Dedifferentiated amniotic fluid mesenchymal stem cell (primary cell): ENCODE measurements at regions not wholly inside any gene's neighbourhood (a gene's known extent, or its start where the extent isn't known, plus 50 kb on each side); places are given as distances from the start of the nearest gene placed in this dataset.
"Not testable (repeated sequence)": the region's sequence is repeated elsewhere in the genome, so short reads cannot be mapped to it uniquely, and the experiment has no call there.

Experiments
- DNase-seq: peaks from one replicate; pipeline ENCODE4 v3.0.0-alpha.2; 2016; ENCODE audit errors: extremely low spot score

DNA sequence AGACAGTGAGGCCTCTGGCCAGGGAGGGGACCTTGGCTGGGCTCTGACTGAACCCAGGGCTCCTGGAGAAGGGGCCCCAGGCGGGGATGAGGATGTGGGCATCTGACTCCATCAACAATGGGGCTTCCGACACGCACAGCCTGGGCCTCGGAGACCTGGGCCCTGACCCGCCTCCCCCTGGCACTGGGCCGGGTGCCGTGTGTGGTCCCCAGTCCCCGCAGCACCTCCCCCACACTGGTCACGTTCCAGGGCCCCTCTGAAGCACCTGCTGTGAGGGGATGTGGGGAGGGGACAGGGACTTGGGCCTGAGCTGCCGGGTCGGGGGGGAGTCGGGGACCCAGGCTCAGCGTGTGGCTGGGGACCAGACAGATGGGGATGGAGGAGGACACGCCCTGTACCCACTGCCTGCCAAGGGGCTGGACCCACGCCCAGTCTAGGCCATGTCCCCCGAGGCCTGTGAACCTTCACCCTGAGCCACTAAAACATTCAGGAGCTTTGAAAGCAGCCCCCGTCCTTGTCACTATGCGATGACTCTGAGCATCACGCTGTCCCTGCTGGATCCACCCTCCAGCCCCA lies 165.8 kb downstream of the TMEM121 start:
- not testable (repeated sequence) for DNase-seq

DNA sequence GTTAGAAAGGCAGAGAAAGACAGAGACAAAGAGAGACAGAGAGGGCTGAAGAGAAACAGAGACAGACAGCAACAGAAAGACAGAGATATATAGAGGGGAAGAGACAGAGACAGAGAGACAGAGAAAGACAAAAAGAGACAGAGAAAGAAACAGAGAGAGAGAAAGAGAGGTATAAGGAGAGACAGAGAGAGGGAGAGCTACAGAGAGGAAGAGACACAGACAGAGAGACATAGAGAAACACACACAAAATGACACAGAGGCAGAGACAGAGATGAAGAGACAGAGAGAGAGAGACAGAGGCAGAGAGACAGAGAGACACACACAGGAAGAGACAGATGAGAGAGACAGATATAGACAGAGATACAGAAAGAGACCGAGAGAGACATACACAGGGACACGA lies 168.6 kb downstream of the TMEM121 start:
- DNase-seq, result no peak

DNA sequence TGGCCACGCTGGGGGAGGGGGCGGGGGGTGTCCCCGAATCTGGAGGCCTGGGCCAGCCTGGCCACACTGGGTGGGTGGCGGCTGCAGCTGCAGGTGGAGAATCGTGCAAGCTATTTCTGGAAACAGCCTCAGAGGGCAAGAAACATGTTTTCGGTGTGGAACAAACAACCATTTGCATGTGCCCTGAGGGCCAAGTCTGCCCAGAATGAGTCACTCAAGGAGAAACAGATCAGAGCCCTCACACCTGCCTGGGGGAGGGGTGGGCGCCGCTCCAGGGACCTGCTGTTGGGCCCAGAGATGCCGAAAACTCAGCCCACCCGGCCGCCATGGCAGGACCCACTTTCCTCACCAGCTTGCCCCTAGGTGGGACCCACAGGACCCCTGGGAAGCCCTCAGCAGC lies 170.0 kb downstream of the TMEM121 start:
- DNase-seq, result not testable (repeated sequence)

GRCh38 chr14:105697414-105697813 lies 171.0 kb downstream of the TMEM121 start:
- not testable (repeated sequence) for DNase-seq

DNA sequence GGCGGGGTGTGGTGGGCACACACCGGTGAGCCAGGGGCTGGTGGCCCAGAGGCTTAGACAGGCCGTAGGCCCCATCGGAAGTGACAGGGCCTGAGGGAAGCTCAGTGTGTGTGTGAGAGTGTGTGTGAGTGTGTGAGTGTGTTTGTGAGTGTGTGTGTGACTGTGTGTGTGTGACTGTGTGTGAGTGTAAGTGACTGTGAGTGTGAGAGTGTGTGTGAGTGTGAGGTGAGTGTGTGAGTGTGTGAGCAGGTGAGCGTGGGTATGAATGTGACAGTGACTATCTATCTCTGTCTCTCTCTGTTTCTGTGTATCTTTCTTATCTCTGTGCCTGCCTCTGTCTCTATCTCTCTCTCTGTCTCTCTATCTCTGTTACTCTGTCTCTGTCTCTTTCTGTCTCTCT lies 171.6 kb downstream of the TMEM121 start:
- not testable (repeated sequence) for DNase-seq

DNA sequence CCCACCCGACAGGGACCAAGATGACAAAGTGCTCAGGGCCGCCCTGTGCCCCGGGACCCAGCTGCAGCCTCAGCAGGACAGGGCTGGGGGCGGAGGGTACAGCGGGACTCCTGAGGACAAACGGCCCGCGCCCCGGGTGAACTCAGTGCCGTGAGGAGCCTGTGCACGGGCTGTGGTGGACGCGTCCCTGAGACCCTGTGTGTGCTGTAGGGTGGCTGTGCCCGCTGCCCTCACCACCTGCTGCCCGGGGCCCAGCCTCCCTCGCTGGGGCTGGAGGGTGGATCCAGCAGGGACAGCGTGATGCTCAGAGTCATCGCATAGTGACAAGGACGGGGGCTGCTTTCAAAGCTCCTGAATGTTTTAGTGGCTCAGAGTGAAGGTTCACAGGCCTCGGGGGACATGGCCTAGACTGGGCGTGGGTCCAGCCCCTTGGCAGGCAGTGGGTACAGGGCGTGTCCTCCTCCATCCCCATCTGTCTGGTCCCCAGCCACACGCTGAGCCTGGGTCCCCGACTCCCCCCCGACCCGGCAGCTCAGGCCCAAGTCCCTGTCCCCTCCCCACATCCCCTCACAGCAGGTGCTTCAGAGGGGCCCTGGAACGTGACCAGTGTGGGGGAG lies 172.7 kb downstream of the TMEM121 start:
- DNase-seq, result not testable (repeated sequence)

DNA sequence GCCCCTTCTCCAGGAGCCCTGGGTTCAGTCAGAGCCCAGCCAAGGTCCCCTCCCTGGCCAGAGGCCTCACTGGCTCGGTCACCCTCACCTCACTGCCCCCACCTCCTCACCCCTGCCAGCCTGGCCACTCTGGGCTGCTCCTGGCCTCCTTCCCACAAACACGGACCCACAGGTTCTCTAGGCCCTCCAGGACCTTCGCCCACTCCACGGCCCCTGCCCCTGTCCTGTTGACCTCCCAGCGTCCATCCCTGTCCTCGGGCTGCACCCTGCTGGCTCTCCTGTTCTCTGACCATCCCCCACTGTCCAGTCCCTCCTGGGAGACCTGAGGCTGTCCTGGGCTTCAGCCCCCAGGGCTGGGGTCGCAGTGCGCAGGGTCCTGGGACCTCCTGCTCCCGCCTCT lies 173.3 kb downstream of the TMEM121 start:
- DNase-seq, result not testable (repeated sequence)

GRCh38 chr14:105700146-105700545 lies 173.8 kb downstream of the TMEM121 start:
- not testable (repeated sequence) for DNase-seq

DNA sequence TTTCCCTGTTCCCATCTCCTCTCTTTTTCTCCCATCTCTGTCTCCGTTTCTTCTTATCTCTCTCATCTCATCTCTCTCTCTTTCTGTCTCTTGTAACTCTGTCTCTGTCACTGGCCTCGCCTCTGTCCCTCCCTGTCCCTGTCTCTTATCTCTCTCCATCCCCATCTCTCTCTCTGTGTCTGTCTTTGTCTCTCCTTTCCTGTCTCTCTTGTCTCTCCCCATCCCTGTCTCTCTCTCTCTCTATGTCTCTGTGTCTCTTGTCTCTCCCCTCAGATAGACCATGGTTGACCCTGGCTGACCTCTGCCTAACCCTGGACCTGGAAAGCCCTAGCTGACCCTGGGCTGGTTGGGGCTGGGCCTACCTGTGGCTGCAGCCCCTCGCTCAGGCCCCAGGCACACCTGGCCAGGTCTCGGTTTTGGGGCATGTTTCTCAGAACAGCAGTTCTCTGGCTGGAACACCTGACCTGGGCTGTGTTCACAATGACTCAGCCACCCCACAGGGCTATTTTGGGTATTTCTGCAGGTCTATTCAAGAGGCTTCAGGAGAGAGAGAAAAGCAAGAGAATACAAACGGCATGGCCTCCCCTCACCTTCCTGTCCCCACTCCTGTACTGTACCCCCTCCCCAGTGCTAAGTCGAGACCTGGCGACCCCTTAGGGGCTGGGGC lies 174.4 kb downstream of the TMEM121 start:
- no peak for DNase-seq

DNA sequence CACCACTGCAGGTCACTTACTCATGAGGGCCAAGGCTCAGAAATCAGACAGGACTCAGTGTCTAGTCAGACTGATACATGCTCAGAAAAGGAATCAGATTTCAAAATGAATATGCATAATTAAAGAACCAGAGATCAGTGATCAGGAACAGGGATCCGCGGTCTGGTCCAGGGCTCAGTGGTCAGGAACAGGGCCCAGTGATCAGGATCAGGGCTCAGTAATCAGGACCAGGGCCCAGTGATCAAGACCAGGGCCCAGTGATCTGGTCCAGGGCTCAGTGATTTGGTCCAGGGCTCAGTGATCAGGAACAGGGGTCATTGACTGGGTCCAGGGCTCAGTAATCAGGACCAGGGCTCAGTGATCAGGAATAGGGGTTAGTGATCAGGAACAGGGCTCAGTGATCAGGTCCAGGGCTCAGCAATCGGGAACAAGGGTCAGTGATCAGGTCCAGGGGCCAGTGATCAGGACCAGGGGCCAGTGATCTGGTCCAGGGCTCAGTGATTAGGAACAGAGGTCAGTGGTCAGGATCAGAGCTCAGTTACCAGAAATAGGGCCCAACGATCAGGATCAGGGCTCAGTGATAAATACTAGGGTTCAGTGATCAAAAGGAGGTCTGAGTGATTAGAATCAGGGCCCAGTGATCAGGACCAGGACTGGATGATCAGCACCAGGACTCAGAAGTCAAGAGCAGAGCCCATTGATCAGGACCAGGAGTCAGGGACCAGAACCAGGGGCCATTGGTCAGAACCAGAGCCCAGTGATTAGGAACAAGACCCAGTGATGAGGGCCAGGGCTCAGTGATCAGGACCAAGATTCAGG lies 175.3 kb downstream of the TMEM121 start:
- no peak for DNase-seq

DNA sequence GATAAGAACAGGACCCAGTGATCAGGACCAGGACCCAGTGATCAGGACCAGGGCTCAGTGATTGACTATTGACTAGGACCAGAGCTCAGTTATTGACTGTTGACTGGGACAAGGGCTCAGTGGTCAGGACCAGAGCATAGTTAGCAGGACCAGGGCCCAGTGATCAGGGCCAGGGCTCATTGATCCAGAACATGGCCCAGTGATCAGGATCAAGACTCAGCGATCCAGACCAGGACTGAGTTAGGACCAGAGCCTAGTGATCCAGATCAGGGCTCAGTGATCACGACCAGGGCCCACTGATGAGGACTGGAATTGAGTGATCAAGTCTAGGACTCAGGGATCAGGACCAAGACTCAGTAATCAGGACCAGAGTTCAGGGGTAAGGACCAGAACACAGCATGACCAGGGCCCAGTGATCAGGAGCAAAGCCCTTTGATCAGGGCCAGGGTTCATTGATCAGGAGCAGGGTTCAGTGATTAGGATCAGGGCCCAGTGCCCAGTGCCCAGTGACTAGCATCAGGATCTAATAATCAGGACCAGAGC lies 176.0 kb downstream of the TMEM121 start:
- DNase-seq, result no peak

DNA sequence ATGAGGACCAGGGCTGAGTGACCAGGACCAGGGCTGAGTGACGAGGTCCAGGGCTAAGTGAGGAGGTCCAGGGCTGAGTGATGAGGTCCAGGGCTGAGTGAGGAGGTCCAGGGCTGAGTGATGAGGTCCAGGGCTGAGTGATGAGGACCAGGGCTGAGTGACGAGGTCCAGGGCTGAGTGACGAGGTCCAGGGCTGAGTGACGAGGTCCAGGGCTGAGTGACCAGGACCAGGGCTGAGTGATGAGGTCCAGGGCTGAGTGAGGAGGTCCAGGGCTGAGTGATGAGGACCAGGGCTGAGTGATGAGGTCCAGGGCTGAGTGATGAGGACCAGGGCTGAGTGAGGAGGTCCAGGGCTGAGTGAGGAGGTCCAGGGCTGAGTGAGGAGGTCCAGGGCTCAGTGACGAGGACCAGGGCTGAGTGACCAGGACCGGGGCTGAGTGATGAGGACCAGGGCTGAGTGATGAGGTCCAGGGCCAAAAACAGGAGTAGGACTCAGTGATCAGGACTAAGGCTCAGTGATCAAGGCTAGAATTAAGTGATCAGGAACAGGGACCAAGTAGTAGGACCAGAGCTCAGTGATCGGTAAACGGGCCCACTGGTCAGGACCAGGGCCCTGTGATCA lies 176.8 kb downstream of the TMEM121 start:
- not testable (repeated sequence) for DNase-seq

GRCh38 chr14:105704091-105704490 lies 177.7 kb downstream of the TMEM121 start:
- not testable (repeated sequence) for DNase-seq

- DNase-seq, result not testable (repeated sequence)
Observed at GRCh38 chr14:105704492-105704891, 178.1 kb downstream of the TMEM121 start.

DNA sequence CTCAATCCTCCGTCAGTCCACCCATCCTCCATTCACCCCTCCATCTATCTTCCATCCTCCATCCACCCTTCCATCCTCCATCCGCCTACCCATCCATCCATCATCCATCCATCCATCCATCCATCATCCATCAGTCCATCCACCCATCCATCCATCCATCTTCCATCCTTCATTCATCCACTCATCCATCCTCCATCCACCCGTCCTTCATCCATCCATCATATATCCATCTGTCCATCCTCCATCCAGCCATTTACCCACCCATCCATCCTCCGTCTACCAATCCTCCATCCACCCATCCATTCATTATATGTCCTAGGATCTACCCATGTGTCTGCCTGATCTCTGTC lies 179.1 kb downstream of the TMEM121 start:
- not testable (repeated sequence) for DNase-seq

DNA sequence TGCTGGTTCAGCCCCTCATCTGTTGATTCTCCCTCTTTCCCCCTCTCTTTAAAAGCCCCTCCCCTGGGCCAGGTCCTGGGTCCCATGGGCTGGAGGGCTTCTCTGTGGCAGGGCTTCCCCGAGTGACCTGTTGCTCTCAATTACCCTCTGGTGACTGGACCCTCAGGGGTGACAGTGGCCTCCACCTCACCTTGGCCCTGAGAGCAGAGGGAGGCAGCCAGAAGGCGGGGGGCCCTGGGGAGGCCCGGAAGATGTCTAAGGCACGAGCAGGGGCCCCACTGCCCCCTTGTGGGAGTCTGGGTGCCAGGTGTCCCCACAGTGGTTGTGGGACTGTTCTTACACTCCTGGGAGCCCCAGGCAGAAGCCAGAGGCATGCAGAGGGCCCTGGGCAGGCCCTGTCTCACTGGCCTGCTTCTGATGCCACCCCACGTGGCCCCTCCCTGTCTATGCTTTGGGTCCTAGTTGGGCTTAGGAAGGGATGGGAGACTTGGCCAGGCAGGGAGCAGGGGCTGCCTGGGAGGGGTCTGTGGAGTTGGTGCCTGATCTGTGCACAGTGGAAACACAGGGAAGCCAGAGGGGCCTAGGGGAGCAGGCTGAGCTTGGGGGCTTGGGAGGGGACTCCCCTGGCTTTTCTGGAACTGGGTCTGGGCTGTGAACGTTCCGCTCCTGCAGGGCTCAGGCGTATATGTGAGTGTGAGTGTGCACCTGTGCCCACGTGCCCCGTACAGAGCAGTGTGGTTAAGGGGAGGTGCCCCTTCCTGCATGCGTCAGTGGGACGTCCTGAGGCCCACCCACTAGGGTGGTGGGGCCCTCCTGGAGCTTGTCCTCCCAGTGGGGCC lies 179.7 kb downstream of the TMEM121 start:
- DNase-seq, result not testable (repeated sequence)

GRCh38 chr14:105706701-105707019 lies 180.3 kb downstream of the TMEM121 start:
- not testable (repeated sequence) for DNase-seq

GRCh38 chr14:105707099-105707498 lies 180.7 kb downstream of the TMEM121 start:
- not testable (repeated sequence) for DNase-seq

- DNase-seq, result not testable (repeated sequence)
Observed at GRCh38 chr14:105707723-105708151, 181.4 kb downstream of the TMEM121 start.

GRCh38 chr14:105708251-105709134 lies 182.1 kb downstream of the TMEM121 start:
- not testable (repeated sequence) for DNase-seq
